Transverse colon (tissue), 4 donors: ENCODE measurements at regions not wholly inside any gene's neighbourhood (a gene's known extent, or its start where the extent isn't known, plus 50 kb on each side); places are given as distances from the start of the nearest gene placed in this dataset.

Experiments
- CTCF ChIP-seq, 5 experiments: fragments of 200-600 bp in 3 of 5; fragments of 450-650 bp in 2 of 5; sonication (generic) in 3 of 5; IDR thresholded peaks; 1 replicate in 2 of 5; 2 replicates in 3 of 5; pipeline ENCODE4 v1.5.1; 2016 to 2017; ENCODE audit warnings: antibody characterized with exemption in 5 of 5, inconsistent platforms in 3 of 5, mild to moderate bottlenecking in 2 of 5, moderate library complexity in 1 of 5
- EP300 ChIP-seq: sonication (generic); formaldehyde crosslinking; IDR thresholded peaks from one replicate; pipeline ENCODE4 v1.6.1; 2017; ENCODE audit warnings: antibody characterized with exemption, low read depth
- POLR2AphosphoS5 ChIP-seq, 3 donors: sonication (generic); formaldehyde crosslinking; IDR thresholded peaks; one replicate each; pipeline ENCODE4 v1.6.1; 2016; ENCODE audit warnings: antibody characterized with exemption in 3 of 3

- TF ChIP-seq EP300 (no peak), CTCF (IDR thresholded peaks at IDR 0.05) (no peak), POLR2AphosphoS5 (IDR thresholded peaks at IDR 0.05) (no peak)
These were observed 134.9 kb downstream of the SMIM20 start for GRCh38 chr4:26048950-26049349.
